Activated T-helper 1 cell treated with anti-CD3 and anti-CD28 coated beads, Interleukin-2, amount 50 U/mL, for 16 hours (primary cell): ENCODE measurements at regions not wholly inside any gene's neighbourhood (a gene's known extent, or its start where the extent isn't known, plus 50 kb on each side); places are given as distances from the start of the nearest gene placed in this dataset.

Experiments
- DNase-seq, 2 donors: peaks; one replicate each; pipeline ENCODE4 v3.0.0-alpha.2; 2020; ENCODE audit warnings: low read depth in 1 of 2, low spot score in 1 of 2

DNA sequence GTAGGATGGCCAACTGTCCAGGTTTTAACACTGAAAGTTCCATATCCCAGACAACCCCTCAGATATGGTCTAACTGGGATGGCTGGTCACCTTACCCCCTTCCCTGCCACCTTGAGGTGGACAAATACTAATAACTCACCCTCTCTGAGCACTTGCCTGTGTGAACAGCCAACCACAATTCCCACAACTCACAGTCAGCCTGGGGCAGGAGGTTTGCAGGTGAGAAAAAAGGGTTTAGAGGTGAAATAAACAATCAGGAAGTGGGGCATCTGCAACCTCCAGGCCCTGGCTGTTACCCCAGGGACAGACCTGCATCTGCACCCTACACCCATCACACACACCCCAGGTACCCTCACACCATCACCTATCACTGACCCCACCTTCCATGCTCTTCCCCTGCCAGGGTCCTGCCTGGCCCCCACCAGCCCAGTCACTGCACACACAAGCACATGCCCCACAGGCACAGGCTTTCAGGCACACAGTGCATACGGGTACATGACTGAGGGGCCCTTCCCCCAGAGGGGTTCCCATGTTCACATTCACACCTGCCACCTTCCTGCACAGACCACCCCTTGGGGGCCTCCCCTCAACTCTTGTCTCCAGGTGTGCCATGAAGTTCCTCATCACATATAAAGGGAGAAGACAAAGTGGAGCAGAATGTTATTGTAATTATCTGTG, 679.5 kb downstream of the MATN1 start:
- DNase-seq = no peak

DNA sequence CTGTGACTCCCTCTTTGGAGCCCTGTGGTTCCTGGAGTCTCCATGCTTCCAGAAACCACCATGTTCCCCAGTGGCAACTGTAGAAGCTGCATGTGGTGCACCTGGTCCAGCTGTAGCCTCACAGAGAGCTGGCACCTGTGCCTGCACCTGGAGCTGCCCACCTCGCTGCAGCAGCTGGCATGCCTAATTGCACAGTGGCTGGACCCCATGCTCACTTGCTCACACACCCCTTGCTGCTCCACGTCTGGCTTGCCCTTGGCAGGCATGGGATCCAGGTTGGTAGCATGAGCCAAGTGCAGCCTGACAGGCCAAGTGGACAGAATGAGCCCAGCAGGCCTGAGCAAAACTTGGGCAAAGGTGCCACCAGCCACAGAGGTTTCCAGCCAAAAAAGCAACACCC, 680.1 kb downstream of the MATN1 start:
- no peak for DNase-seq

DNA sequence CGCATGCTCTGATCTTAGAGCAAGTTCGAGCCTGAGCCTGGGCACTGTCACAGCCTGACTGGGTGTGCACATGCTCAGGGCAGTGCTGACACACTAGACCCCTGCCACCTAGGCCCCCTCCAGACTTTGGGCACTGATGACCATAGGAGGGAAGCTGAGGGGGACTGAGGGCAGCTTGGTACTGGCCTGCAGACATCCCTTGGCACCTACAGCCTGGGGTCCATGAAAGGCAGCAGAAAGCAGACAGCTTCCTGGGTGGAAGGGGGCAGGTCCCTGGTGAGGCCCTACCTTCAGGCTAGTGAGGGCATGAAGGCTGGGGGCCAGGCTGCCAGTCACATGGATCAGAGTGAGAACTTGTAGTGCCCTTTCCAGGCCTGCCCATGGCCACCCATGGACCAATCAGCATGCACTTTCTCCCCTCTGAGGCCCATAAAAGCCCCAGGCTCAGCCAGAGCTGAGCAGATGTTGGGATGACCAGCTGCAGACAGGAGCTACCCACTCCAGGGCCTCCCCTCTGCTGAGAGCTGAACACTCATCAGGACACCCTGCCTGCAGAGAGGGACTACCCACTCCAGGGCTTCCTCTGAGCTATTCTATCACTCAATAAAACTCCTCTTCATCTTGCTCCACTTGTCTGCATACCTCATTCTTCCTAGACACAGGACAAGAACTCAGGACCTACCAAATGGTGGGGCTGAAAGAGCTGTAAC, 680.8 kb downstream of the MATN1 start:
- no peak for DNase-seq

DNA sequence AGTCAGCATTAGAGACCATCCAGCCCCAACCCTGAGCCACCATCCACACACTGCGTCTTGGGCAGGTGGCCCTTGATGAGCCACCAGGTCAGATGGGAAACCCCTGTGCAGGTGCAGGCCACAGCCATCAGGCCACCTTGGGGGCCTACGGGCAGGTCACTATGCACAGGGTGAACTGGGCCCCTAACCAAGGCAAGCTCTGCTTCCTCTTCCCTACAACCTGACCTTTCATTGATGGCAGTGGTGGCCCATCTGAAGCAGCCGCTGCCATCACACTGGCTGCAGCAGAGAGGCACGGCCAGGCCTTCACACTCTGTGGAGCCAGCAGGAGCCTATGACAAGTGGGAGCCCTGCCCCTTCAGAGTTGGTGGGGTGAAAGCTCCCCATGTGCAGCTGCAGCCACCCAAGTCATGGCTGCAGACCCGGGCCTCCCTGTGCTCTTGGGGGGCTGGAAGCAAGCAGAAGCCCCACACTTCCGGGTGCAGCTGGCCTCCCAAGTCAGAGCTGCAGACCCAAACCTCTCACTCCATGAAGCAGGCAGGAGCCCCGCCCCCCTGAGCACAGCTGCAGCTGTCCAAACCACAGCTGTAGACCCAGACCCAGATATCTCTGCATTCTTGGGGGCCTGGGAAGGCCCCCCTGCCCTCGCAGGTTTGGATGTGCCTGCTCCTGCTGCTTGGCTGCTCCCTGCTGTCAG, 681.5 kb downstream of the MATN1 start:
- no peak for DNase-seq

DNA sequence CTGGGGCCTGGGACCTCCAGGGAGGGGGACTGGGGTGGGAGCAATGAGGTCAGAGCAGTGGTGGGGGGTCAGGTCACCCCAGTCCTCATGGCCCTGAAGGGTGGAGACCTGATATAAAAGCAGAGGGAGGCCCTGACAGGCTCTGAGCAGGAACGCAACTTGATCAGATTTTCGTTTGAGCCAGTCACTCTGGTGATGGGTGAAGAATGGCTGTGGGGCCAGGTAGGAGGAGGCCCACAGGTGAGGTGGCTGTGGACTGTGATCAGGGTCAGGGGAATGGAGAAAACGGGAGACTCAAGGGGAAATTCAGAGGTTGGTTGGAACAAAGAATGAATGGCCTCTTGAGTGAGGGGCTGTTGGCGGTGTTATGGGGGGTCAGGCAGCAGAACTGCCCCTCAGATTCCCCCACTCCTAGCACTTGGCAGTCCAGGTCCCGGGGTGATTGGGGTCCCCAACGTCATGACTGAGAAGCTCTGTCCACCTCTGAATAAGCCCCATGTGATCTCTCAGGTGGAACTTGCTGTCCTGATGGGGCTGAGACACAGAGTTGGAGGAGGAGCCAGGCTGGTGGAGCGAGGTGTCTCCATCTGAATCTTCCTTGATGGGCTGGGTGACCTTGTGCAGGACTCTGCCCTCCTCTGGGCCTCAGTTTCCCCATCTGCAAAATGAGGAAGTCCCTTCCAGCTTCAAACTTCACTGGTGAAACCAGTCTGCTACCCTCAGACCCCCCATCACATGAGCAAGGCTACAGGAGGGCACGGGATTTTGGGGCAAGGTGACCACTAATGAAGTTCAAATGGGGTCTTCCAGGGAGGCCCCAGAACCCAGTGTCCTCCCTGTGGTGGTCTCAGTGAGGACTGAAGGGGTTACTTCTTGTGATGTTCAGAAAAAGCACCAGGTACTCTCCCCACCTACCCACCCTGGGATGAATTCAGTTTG, 683.0 kb downstream of the MATN1 start:
- no peak for DNase-seq

DNA sequence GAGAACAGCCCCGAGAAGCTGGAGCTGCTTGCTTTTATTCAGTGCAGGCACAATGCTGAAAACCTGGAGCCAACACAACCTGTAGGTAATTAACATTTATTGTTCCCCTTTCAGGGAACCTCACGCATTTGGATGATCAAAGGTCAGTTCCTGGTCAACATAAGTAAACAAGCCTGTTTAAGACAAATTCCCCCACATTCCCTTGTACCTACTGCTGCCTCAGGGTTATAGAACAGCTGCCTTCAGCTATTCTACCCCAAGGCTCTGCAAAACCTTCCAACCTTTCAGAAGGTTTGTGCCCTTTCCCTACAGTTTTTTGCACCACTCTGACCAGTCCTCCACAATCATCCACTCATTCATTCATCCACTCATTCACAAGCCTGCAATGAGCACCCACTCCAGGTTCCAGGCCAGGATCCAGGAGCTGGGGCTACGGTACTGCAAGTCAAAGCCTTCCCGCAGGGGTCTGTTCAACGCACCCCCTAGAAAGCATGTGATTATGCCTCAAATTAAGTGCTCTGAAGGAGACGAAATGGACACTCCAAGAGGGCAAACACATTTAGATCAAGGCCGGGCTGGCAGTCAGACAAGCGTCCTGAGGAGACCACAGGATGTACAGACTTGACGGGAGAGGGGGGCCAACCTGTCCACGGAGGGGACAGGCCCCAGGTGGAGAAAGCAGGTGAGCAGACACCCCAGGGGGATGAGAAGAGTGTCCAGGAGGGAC, 683.9 kb downstream of the MATN1 start:
- DNase-seq = no peak

DNA sequence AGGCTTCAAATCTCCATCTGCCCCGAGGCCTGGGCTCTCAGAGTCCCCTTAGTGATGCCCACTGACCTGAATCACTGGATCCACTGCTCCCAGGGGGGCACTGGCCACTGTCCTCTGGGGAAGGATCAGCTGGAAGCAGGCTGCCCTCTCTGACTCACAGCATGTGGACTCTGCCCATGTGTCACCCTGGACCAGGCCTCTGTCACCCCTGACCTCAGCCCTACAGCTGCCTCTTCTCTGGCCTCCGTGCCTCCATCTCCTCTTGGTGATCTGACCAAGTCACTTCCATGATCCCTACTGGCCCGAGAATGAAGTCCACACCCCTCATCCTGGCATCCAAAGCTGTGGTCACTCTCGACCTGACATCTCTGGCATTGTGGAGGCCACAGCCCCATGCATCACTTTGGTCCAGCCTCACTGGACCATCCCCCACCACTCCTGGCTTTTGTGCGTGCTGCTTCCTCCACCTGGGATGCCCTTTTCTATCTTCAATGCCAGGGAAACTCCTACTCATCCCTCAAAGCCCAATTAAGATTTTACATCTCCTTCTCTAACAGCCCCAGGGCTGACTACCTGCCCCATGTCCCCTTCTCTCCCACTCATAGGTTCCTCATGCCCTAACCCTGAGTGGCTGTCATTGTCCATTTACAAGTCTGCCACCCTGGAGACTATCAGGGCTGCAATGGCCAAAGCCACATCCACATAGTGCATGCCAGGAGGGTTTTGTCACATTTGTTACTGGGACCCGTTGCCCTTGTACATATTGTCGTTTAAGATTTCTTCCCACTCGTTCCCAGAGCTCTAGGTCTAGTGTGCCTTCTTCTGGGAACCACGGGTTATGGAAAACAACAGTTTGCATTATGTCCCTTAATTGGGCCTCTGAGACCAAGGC, 685.0 kb downstream of the MATN1 start:
- no peak for DNase-seq

DNA sequence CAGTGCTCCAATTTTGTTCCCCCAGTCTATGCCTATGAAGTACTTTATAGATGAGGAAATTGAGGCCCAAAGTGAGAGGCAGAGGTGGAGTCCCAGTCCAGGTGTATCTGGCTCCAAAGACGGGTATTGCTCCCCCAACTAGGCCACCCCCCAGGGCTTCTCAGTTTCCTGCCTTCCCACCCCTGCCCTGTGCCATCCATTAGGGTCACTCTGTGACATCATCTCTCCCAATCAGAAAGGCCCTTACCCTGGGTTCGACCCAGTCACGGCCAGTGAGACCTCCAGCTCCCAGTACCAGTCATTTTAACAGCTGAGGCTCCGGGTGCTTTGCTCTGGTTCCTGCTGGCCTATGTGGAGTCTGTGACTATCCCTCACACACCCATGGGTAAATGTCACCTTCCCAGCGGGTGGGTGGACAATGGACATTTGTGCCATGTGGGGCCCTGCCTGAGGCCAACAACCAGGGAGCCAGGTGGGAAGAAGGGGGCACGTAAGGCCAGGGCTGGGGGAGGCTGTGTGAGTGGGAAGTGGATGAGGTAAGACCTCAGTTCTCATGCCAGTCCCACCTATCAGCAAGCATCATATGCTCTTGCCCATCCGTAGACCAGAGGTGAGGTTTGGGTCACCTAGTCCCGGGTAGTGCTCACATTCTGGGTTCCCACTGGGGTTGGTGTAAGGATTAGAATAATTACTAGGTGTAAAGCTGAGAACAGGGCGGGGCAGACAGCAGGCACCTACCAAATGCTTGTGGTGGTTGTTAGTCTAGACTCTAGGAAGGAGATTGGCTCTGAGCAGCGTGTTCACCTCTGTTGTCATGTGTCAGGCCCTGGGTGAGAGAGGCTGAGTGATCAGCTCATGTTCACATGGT, 685.9 kb downstream of the MATN1 start:
- DNase-seq = no peak

DNA sequence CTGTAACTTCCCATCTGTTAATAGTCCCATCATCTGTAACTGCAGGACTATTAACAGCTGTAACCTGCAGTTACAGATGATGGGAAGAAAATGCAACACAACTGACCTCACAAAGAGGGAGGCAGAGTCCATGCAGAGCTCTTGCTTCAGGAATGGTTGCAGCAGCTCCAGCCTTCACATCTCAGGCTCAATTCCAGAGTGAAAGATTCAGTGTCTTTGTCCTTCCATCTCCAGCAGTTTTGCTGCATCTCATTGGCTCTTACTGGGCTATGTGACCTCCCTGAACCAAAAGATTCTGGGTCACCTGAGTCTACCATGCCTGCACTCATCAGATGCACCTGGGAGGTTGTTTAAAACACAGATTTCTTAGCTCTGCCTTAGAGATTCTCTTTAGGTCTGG, 686.7 kb downstream of the MATN1 start:
- DNase-seq = no peak

DNA sequence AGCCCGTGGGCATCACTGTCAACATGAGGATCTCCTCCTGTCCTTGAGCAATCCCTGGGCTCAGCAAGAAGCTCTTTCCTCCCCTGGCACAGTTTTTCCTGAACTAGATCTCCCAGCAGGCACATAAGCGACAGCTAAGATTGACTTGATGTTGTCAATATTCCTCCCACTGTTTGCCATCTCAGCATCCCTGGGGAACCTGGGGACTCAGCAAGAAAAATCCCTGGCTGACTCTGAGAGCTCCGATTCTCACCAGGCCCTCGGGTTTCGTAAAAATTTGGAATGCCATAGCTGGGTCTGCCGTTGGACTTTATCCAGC, 687.2 kb downstream of the MATN1 start:
- DNase-seq = no peak

DNA sequence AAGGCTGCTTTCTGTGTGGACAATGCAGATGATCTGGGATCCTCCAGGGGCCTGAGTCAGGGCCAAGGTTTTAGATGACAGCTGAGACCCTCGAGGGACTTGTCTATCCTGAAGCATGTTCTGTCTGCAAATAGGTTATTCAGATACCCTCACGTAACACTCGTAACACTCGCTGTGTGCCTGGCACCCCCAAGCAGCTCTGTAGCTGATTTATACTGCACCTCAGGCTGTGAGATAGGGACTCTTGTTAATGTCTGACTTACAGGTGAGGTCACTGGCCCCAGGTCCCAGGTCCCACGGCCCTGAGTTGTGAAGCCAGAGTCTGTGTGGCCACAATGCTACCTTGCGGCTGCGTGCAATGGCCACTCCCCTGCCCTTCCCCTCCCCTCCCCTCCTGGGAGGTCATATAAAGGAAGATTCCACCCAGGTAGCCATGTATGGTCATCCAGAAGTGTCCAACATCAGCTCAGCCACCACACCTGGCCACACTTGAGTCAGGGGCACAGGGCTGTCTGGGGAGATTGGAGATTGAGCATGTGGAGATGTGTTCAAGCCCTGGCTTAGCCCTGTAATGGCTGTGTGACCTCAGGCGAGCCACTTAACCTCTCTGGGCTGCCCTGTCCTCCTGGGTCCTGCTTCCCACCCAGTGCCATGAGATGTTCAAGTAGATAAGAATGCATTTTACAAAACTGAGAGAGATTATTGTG, 687.7 kb downstream of the MATN1 start:
- DNase-seq = no peak

DNA sequence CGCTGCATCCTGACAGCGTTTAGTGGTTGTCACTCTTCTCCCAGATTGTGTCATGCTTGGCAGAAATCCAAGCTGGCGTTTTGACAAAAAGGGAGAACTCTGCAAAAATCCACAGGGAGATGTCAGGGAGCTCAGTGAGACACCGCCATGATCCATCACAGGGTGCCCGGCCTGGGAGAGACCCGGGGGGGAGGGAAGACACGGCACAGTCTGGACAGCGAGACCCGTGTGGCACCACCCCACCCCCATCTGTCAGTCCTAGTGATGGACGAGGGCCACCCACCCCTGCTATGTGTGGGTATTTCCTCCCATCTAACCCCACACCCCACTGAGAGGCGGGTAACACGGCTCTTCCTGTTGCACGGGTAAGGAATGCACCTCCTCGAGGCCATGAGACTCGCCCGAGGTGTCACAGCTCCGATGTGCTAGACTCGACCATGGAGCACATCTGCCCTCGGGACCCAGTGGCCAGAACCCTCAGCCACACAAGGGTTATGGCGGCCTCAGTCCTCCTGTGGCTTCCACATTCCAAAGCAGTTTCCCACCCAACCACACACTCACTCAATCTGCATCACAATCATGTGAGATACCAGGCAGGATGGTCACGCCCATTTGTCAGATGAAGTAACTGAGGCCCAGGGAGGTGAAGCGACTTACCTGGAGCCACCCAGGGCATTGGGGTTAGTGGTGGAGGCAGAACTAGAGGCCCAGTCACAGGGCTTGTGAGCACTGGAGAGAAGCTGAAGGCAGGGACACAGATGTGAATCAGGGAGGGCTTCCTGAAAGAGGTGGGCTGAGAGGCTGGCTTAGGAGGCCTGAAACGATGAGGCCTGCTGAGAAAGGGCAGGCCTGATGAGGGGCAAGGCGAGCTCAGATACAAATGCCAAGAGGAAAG, 688.5 kb downstream of the MATN1 start:
- no peak for DNase-seq

DNA sequence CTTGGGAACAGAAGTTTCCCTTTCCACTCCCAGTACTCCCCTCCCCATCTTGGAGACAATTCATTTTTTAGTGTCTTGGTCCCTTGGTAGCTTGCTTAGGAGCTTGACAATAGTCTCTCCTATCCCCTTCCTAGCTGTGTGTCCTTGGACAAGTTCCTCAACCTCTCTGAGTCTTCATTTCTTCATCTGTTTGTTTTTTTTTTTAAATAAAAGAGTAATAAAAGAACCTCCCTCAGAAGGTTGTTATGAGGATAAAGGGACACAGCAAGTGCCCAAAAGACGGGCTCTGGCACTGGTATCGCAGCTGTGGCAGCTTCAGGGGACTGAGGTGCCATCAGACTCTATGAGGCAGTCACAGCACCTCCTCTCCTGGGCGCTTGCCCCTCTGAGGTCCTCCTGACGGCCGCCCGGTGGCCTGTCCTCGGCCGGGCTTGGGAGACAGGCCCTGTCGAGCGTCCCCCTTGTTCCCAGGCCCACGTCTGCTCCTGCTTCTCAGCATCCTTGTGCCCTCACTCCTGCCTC, 689.2 kb downstream of the MATN1 start:
- DNase-seq = no peak

DNA sequence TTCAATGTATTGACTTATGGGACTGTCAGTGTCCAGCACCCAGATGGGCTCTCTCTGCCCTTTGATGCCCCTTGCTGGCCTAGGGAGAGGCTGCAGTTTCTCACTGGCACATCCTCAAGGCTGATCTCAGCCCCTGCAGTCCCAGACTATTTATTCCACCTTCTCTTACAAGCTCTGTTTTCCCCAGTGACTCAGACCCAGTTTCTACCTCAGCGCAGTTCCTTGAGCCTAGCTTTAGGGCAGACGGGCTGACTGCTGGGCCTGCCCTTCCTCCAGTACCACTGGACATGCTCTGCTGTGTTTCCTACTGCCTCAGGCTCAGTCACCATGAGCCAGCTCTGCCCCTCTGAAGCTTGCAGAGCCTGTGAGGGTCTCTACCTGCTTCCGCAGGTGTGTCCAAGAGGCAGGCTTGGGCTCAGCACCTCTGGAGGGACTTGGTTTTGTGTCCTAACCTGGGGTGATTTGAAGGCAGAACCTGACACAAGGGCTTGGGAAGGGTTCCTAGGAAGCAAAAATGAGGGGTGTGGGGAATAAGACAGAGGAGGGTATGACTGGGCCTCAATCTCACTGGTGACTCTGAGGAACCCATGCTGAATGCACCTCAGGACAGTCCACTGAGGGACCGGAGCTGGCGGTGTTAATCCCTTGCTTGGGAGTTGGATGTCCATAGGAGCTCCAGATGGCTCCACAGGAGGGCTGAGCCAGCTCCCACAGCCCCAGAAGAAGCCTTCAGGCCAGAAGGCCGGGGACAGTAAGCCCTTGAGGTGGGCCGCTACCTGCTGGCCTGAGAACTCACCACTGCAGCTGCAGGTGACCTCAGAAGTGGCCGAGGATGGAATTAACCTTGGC, 689.9 kb downstream of the MATN1 start:
- DNase-seq = no peak

DNA sequence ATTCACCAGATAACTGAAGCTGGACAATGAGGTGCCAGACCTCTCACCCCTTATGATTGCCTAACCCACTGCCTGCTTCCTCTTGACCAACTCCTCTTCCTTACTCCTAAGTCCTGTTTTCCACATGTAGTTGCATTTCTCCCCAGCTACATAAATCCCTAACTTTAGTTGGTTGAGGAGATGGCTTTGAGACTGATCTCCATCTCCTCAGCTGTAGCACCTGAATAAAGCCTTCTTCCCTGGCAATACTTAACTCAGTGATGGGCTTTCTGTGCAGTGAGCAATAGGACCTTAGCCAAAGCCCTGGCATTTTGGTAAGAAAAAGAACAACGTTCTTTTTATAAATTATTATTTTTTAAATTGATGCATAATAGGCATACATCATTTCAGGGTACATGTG, 691.1 kb downstream of the MATN1 start:
- no peak for DNase-seq

DNA sequence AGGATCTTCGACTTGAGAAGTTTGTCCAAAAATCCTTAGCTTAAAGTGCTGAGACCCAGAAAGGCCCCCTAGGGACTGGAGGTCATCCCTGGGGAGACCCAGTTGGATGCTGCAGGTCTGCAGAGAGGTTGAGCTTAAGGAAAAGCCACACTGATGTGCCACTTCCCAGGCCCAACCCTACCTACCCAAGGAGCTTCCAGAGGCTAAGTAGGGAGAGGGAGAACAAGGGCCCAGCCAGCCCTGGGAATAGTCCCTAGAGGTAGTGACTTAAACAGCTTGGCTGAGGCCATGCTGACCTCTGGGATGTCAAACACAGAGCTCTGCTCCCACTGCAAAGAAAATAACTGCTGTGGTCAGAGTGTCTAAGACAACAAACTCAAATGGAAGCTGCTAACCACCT, 693.7 kb downstream of the MATN1 start:
- no peak for DNase-seq
